Upper lobe of left lung (tissue), 6 donors: ENCODE measurements at regions not wholly inside any gene's neighbourhood (a gene's known extent, or its start where the extent isn't known, plus 50 kb on each side); places are given as distances from the start of the nearest gene placed in this dataset.
"Not testable (repeated sequence)": the region's sequence is repeated elsewhere in the genome, so short reads cannot be mapped to it uniquely, and the experiment has no call there.

Experiments used
- ATAC-seq, 2 donors: fragments of 200-7000 bp; cut with Tn5 transposase; one replicate each; pipeline ENCODE4 v1.9.1; 2022; ENCODE audit warnings: mild to moderate bottlenecking in 2 of 2, moderate library complexity in 2 of 2; ENCODE audit not compliant: low FRiP score in 2 of 2
- DNase-seq, 2 donors: peaks; one replicate each; pipeline ENCODE4 v3.0.0-alpha.2; 2019 to 2020
- H3K27ac ChIP-seq, 4 donors: fragments of 200-600 bp; sonication (generic); one replicate each; pipeline ENCODE4 v1.5.1; 2016 to 2019
- H3K27me3 ChIP-seq, 4 donors: fragments of 200-600 bp; sonication (generic); one replicate each; pipeline ENCODE4 v1.5.1; 2017 to 2019
- H3K36me3 ChIP-seq, 4 donors: fragments of 200-600 bp; sonication (generic); one replicate each; pipeline ENCODE4 v1.5.1; 2016 to 2019
- H3K4me1 ChIP-seq, 4 donors: fragments of 200-600 bp; sonication (generic); one replicate each; pipeline ENCODE4 v1.5.1; 2018 to 2019
- H3K4me3 ChIP-seq, 4 donors: fragments of 200-600 bp; sonication (generic); one replicate each; pipeline ENCODE4 v1.5.1; 2017 to 2019; ENCODE audit warnings: mild to moderate bottlenecking in 2 of 4, moderate library complexity in 1 of 4
- H3K9me3 ChIP-seq, 4 donors: fragments of 200-600 bp; sonication (generic); one replicate each; pipeline ENCODE4 v1.5.1; 2018 to 2019
- EP300 ChIP-seq, 4 donors: sonication (generic); formaldehyde crosslinking; IDR thresholded peaks; one replicate each; pipeline ENCODE4 v1.5.1; 2017; ENCODE audit warnings: antibody characterized with exemption in 4 of 4, control low read depth in 2 of 4
- POLR2A ChIP-seq, 4 donors: fragments of 450-650 bp; IDR thresholded peaks; one replicate each; pipeline ENCODE4 v1.5.1; 2016 to 2017; ENCODE audit warnings: antibody characterized with exemption in 4 of 4, mild to moderate bottlenecking in 2 of 4
- POLR2AphosphoS5 ChIP-seq, 2 donors: sonication (generic); formaldehyde crosslinking; IDR thresholded peaks; one replicate each; pipeline ENCODE4 v1.5.1; 2017; ENCODE audit warnings: antibody characterized with exemption in 2 of 2
- WGBS, 2 donors: methylation state at CpG; one replicate each; pipeline ENCODE4 v1.1.5; 2017 to 2018; 5-methylcytosine and 5-hydroxymethylcytosine counted together
- TF ChIP-seq, protein P1 (sequence below), 6 experiments: fragments of 450-650 bp in 4 of 6; fragments of 200-600 bp in 2 of 6; sonication (generic) in 2 of 6; IDR thresholded peaks; one replicate each; pipeline ENCODE4 v1.5.1; 2016 to 2019; ENCODE audit warnings: antibody characterized with exemption in 6 of 6
- donor health status: DM: no; HTN: no; CAD: no; lungs with moderate emphysema.
- donor health status: DM: no; HTN: yes; CAD: no; lungs with severe emphysema.

DNA sequence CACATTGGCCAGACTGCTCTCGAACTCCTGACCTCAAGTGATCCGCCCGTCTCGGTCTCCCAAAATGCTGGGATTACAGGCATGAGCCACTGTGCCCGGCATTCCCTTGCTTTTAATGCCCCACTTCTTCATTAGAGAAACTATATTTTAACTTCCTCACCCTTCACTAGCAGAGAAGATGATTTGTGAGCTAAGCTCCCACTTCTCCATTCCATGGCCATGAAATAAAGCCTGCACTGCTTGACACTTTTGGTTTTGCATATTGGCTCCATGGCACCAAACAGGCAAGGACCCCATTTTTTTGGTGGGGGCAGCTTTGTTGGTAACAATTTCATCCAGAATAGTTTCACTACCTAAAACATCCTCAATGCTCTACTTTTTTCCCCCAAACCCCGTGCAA, 145.3 kb downstream of the TFAP2B start:
- no peak overlapping the region for H3K4me3 ChIP-seq
- TF ChIP-seq EP300 (IDR thresholded peaks at IDR 0.05): no peak
- WGBS, 2 donors: 84 to 90% methylated on average over 6 of the region's 6 CpGs
- no peaks in the 10 kb centered on the region for H3K9me3 ChIP-seq
- H3K36me3 ChIP-seq: no peaks in the 10 kb centered on the region
- no peaks in the 10 kb centered on the region for H3K27me3 ChIP-seq
- DNase-seq (no peak), ATAC-seq (no peak)
- H3K27ac ChIP-seq: no peak overlapping the region
- no peaks in the 10 kb centered on the region for H3K4me1 ChIP-seq

DNA sequence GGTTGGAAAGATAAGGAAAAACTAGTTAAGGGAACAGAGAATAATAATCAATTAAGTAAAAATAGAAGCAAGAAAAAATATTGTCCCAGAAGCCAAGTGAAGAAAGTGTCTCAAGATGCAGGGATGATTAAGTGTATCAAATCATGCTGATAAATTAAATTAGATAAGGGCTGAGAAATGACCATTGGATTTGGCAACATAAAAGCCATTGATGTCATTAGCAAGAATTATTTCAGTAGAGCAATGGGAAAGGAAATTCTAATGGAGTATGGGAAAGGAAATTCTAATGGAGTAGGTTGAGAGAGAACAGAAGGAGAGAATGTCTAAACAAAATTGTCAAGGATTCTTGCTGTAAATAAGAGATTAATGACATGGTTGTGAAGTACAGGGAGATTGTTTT, 146.8 kb downstream of the TFAP2B start:
- TF ChIP-seq POLR2AphosphoS5 (IDR thresholded peaks at IDR 0.05) (no peak), EP300 (IDR thresholded peaks at IDR 0.05) (no peak), POLR2A (IDR thresholded peaks at IDR 0.05) (no peak)
- TF ChIP-seq, protein P1, sequence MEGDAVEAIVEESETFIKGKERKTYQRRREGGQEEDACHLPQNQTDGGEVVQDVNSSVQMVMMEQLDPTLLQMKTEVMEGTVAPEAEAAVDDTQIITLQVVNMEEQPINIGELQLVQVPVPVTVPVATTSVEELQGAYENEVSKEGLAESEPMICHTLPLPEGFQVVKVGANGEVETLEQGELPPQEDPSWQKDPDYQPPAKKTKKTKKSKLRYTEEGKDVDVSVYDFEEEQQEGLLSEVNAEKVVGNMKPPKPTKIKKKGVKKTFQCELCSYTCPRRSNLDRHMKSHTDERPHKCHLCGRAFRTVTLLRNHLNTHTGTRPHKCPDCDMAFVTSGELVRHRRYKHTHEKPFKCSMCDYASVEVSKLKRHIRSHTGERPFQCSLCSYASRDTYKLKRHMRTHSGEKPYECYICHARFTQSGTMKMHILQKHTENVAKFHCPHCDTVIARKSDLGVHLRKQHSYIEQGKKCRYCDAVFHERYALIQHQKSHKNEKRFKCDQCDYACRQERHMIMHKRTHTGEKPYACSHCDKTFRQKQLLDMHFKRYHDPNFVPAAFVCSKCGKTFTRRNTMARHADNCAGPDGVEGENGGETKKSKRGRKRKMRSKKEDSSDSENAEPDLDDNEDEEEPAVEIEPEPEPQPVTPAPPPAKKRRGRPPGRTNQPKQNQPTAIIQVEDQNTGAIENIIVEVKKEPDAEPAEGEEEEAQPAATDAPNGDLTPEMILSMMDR (IDR thresholded peaks at IDR 0.05): no peak
- Histone ChIP-seq H3K27ac (no peak overlapping the region), H3K36me3 (no peaks in the 10 kb centered on the region), H3K4me1 (no peaks in the 10 kb centered on the region), H3K9me3 (no peaks in the 10 kb centered on the region), H3K4me3 (no peak overlapping the region), H3K27me3 (no peaks in the 10 kb centered on the region)
- no peak for ATAC-seq
- DNase-seq: no peak

- Histone ChIP-seq H3K27ac (no peak overlapping the region), H3K4me3 (no peak overlapping the region), H3K27me3 (no peaks in the 10 kb centered on the region), H3K36me3 (no peaks in the 10 kb centered on the region), H3K9me3 (no peaks in the 10 kb centered on the region), H3K4me1 (no peaks in the 10 kb centered on the region)
- no peak for TF ChIP-seq POLR2A (IDR thresholded peaks at IDR 0.05)
- no peak for TF ChIP-seq POLR2AphosphoS5 (IDR thresholded peaks at IDR 0.05)
- TF ChIP-seq EP300 (IDR thresholded peaks at IDR 0.05): no peak
- TF ChIP-seq, protein P1 (IDR thresholded peaks at IDR 0.05): no peak
- DNase-seq: no peak
- no peak for ATAC-seq
- 25 to 32% methylated on average over 1 of the region's 1 CpG for WGBS, 2 donors
Observed at GRCh38 chr6:50966532-50966931, 147.9 kb downstream of the TFAP2B start.

DNA sequence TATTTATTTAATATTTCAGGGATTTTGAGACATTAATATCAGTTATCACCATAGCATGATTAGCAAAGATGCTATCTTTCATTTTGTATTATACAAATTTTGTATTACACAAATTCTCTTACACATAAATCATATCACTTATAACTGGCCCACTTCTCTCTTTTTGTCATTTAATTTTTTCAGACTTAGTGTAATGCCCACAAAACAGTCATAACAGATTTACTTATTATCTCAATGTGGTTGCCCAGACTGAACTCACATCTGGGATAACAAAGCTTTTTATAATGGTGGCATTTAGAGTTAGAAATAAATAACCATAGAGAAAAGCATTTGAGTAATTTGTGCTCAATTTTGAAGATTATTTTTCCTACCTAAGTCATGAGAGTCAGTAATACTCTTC, 148.3 kb downstream of the TFAP2B start:
- Histone ChIP-seq H3K9me3 (no peaks in the 10 kb centered on the region), H3K27me3 (no peaks in the 10 kb centered on the region), H3K27ac (no peak overlapping the region), H3K4me1 (no peaks in the 10 kb centered on the region), H3K4me3 (no peak overlapping the region), H3K36me3 (no peaks in the 10 kb centered on the region)
- TF ChIP-seq POLR2A (IDR thresholded peaks at IDR 0.05): no peak
- no peak for TF ChIP-seq EP300 (IDR thresholded peaks at IDR 0.05)
- TF ChIP-seq POLR2AphosphoS5 (IDR thresholded peaks at IDR 0.05): no peak
- TF ChIP-seq, protein P1 (IDR thresholded peaks at IDR 0.05): no peak
- no peak for ATAC-seq
- DNase-seq: no peak

DNA sequence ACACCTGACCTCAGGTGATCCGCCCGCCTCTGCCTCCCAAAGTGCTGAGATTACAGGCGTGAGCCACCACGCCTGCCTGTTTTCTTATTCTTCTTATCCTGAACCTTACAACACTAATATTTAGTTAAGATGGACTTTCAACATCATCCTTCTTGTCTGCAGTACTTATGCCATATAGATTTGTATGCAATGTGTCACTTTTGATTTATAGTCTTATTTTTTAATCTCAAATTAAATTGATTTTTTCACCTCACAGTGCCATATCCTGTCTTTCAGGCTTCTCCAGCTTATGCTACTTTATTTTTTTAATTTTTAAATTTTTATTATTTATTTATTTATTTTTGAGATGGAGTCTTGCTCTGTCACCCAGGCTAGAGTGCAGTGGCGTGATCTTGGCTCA, 149.6 kb downstream of the TFAP2B start:
- H3K36me3 ChIP-seq, H3K4me1 ChIP-seq: not testable (repeated sequence)
- 94 to 95% methylated on average over 5 of the region's 5 CpGs for WGBS, 2 donors

GRCh38 chr6:50970908-50971307, 152.2 kb downstream of the TFAP2B start:
- H3K36me3 ChIP-seq: no peaks in the 10 kb centered on the region
- H3K4me3 ChIP-seq: no peak overlapping the region
- TF ChIP-seq POLR2AphosphoS5 (IDR thresholded peaks at IDR 0.05) (no peak), EP300 (IDR thresholded peaks at IDR 0.05) (no peak), POLR2A (IDR thresholded peaks at IDR 0.05) (no peak)
- TF ChIP-seq, protein P1 (IDR thresholded peaks at IDR 0.05): no peak
- no peaks in the 10 kb centered on the region for H3K27me3 ChIP-seq
- no peak overlapping the region for H3K27ac ChIP-seq
- DNase-seq: no peak
- H3K9me3 ChIP-seq: no peaks in the 10 kb centered on the region
- no peak for ATAC-seq
- WGBS, 2 donors: 21 to 41% methylated on average over 1 of the region's 1 CpG
- no peaks in the 10 kb centered on the region for H3K4me1 ChIP-seq

More for the DNA sequence above, 149.6 kb downstream of the TFAP2B start:
- ATAC-seq, H3K4me3 ChIP-seq, H3K27ac ChIP-seq, H3K9me3 ChIP-seq, H3K27me3 ChIP-seq, DNase-seq: not testable (repeated sequence)
